Keratinocyte (primary cell): ENCODE measurements at regions not wholly inside any gene's neighbourhood (a gene's known extent, or its start where the extent isn't known, plus 50 kb on each side); places are given as distances from the start of the nearest gene placed in this dataset.

Experiments used
- CTCF ChIP-seq, 3 experiments: IDR thresholded peaks in 1 of 3; conservative IDR thresholded peaks in 1 of 3; optimal IDR thresholded peaks in 1 of 3; 2 replicates in 2 of 3; 3 replicates in 1 of 3; pipeline versions ENCODE3 to v1.5.1; 2011; ENCODE audit warnings: low read length in 3 of 3, mild to moderate bottlenecking in 3 of 3, moderate library complexity in 2 of 3, control low read depth in 1 of 3, inconsistent platforms in 1 of 3; ENCODE audit not compliant: insufficient read depth in 2 of 3; ENCODE audit errors: extremely low read depth in 1 of 3
- EZH2 ChIP-seq: IDR thresholded peaks from one replicate; pipeline ENCODE4 v1.6.1; 2012; ENCODE audit warnings: inconsistent platforms, mild to moderate bottlenecking, low read length, moderate library complexity

- TF ChIP-seq CTCF (optimal IDR thresholded peaks at IDR 0.05 in 1 of 3, IDR thresholded peaks at IDR 0.05 in 1 of 3, conservative IDR thresholded peaks at IDR 0.05 in 1 of 3; ENCODE audit: extremely low read depth in 1 of 3, insufficient read depth in 2 of 3, low read length in 3 of 3) (no peak), EZH2 (no peak)
Observed at GRCh38 chr6:3608159-3608558, 143.4 kb downstream of the PXDC1 start.
